Smooth muscle cell (in vitro differentiated cells): ENCODE measurements at regions not wholly inside any gene's neighbourhood (a gene's known extent, or its start where the extent isn't known, plus 50 kb on each side); places are given as distances from the start of the nearest gene placed in this dataset.

Experiments
- DNase-seq: peaks from one replicate; lab custom pipeline; 2025; ENCODE audit not compliant: unreplicated experiment; lab: John Stamatoyannopoulos, UW
- H2AFZ ChIP-seq: fragments of 200-600 bp; sonication (generic); 2 replicates; pipeline ENCODE4 v1.6.0; 2016; ENCODE audit warnings: antibody characterized with exemption, low read depth, mild to moderate bottlenecking
- H3F3A ChIP-seq: fragments of 200-600 bp; sonication (generic); 2 replicates; pipeline ENCODE4 v1.6.0; 2017; ENCODE audit warnings: antibody characterized with exemption, low read depth
- H3K27ac ChIP-seq: fragments of 200-600 bp; sonication (generic); 2 replicates; pipeline ENCODE4 v1.5.1; 2016; ENCODE audit warnings: low read depth, mild to moderate bottlenecking
- H3K27me3 ChIP-seq: fragments of 200-600 bp; sonication (generic); 2 replicates; pipeline ENCODE4 v1.6.1; 2016; ENCODE audit warnings: low read depth, mild to moderate bottlenecking
- H3K36me3 ChIP-seq: fragments of 200-600 bp; sonication (generic); 2 replicates; pipeline ENCODE4 v1.5.1; 2016; ENCODE audit warnings: low read depth
- H3K4me1 ChIP-seq: fragments of 200-600 bp; sonication (generic); 2 replicates; pipeline ENCODE4 v1.5.1; 2016; ENCODE audit warnings: low read depth
- H3K4me2 ChIP-seq: fragments of 200-600 bp; sonication (generic); 2 replicates; pipeline ENCODE4 v1.6.0; 2016; ENCODE audit warnings: mild to moderate bottlenecking
- H3K4me3 ChIP-seq: fragments of 200-600 bp; sonication (generic); 2 replicates; pipeline ENCODE4 v1.5.1; 2016; ENCODE audit warnings: mild to moderate bottlenecking
- H3K79me2 ChIP-seq: fragments of 200-600 bp; sonication (generic); 2 replicates; pipeline ENCODE4 v1.6.0; 2016; ENCODE audit warnings: low read depth, mild to moderate bottlenecking
- H3K9ac ChIP-seq: fragments of 200-600 bp; sonication (generic); 2 replicates; pipeline ENCODE4 v1.6.0; 2016; ENCODE audit warnings: low read depth
- H3K9me3 ChIP-seq: fragments of 200-600 bp; sonication (generic); replicated peaks from 2 replicates; pipeline ENCODE4 v1.5.1; 2016; ENCODE audit warnings: low read depth
- H4K20me1 ChIP-seq: fragments of 200-600 bp; sonication (generic); 2 replicates; pipeline ENCODE4 v1.6.0; 2016; ENCODE audit warnings: low read depth
- CTCF ChIP-seq: fragments of 200-600 bp; sonication (generic); IDR thresholded peaks from 2 replicates; pipeline ENCODE4 v1.5.1; 2017; ENCODE audit warnings: borderline replicate concordance, mild to moderate bottlenecking, antibody characterized with exemption; ENCODE audit not compliant: insufficient read depth, poor library complexity, severe bottlenecking
- WGBS: methylation state at CpG from one replicate; pipeline ENCODE4 v1.1.7; 2016; ENCODE audit warnings: low lambda C conversion rate; 5-methylcytosine and 5-hydroxymethylcytosine counted together

GRCh38 chr5:71782771-71783770 lies 64.0 kb downstream of the CARTPT start:
- Histone ChIP-seq H3K4me1 (peaks cover 8% of the 10 kb centered on the region), H3K36me3 (no peaks in the 10 kb centered on the region), H4K20me1 (no peaks in the 10 kb centered on the region), H3K79me2 (no peaks in the 10 kb centered on the region), H3K4me3 (peak overlapping the region; percentile 9), H3K9ac (no peak overlapping the region), H3K27ac (no peak overlapping the region), H3K9me3 (no peaks in the 10 kb centered on the region), H2AFZ (peak overlapping the region; percentile 75), H3F3A (no peaks in the 10 kb centered on the region), H3K27me3 (no peaks in the 10 kb centered on the region), H3K4me2 (peak overlapping the region; percentile 73)
- WGBS = 34% methylated on average over 27 of the region's 27 CpGs
- TF ChIP-seq CTCF = peak; percentile 88
- DNase-seq = peak; percentile 34

DNA sequence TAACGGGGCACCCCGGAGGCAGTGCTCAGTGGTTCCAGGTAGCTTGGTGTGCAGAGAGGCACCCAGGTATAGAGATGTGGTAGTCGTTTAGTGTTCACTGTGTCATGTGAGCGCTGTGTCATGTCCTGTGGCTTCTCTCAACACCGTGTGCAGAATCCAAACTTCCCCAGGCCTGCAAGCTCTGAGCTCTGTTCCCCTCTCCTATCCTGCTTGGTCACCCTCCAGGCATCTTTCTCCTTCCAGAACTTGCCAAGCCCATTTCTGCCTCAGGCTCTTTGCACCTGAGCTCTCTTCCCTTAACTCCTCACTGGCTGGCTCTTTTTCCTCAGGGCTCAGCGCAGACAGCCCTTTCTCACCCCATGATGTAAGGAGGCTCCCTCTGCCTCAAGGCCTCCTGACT lies 64.8 kb downstream of the CARTPT start:
- H3K9ac ChIP-seq = no peak overlapping the region
- H3K27ac ChIP-seq = no peak overlapping the region
- no peak for DNase-seq
- H4K20me1 ChIP-seq = no peaks in the 10 kb centered on the region
- peak overlapping the region; percentile 75 for H2AFZ ChIP-seq
- H3K79me2 ChIP-seq = no peaks in the 10 kb centered on the region
- no peak for TF ChIP-seq CTCF
- H3K4me3 ChIP-seq = no peak overlapping the region
- H3K9me3 ChIP-seq = no peaks in the 10 kb centered on the region
- H3K4me1 ChIP-seq = peaks cover 8% of the 10 kb centered on the region
- no peaks in the 10 kb centered on the region for H3K36me3 ChIP-seq
- no peaks in the 10 kb centered on the region for H3K27me3 ChIP-seq
- 84% methylated on average over 5 of the region's 6 CpGs for WGBS
- H3F3A ChIP-seq = no peaks in the 10 kb centered on the region
- H3K4me2 ChIP-seq = no peak overlapping the region

DNA sequence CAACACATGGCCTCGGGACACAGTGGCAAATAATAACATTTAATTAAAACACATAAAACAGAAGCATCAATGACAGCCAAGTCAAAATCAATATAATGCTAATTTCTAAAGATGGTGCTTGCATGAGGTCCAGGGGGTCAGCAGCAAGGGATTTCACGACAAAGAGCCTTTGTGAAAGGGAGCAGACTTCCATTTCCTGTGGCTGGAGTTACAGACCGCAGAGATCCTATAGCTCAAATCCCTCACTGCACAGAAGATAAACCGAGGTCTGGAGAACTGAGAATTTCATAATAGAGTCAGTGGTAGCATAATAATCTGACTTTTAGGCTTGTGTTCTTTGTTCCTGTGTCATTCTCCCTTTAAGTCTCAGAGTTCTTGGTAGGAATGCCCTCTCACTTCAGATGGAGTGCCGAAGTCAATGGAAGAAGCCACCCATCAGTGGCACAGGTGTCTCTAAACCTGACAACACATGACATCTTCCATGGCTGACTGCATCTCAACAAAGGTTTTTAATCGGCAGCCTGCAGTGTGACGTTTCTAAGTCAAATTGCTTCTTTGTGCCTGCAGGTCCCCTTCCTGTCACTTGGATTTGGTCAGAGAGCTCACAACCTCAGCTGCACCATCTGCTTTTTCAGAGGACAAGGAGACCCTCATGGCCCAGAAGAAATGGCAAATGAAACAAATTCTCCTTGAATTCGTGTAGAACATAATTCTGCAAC lies 67.4 kb downstream of the CARTPT start:
- peaks cover 12% of the 10 kb centered on the region for H3K4me1 ChIP-seq
- no peak overlapping the region for H3K4me2 ChIP-seq
- no peak overlapping the region for H3K27ac ChIP-seq
- no peaks in the 10 kb centered on the region for H3K36me3 ChIP-seq
- peak overlapping the region; percentile 2 for H2AFZ ChIP-seq
- H3F3A ChIP-seq = no peaks in the 10 kb centered on the region
- H4K20me1 ChIP-seq = no peaks in the 10 kb centered on the region
- WGBS = 65% methylated on average over 8 of the region's 8 CpGs
- H3K4me3 ChIP-seq = no peak overlapping the region
- no peak for TF ChIP-seq CTCF
- no peaks in the 10 kb centered on the region for H3K27me3 ChIP-seq
- no peak overlapping the region for H3K9ac ChIP-seq
- DNase-seq = no peak
- H3K79me2 ChIP-seq = no peaks in the 10 kb centered on the region
- H3K9me3 ChIP-seq = no peaks in the 10 kb centered on the region
